Panc1 (cell line): ENCODE measurements at regions not wholly inside any gene's neighbourhood (a gene's known extent, or its start where the extent isn't known, plus 50 kb on each side); places are given as distances from the start of the nearest gene placed in this dataset.

ENCODE experiments used
- ATAC-seq: fragments of 200-7000 bp; cut with Tn5 transposase; 2 replicates; pipeline ENCODE4 v1.9.1; 2020; ENCODE audit warnings: mild to moderate bottlenecking, moderate library complexity
- BruUV-seq: library from RNA; stranded (reverse); fragments of 400-500 nt; replicated peaks from 2 replicates; lab custom pipeline; 2021; lab: Mats Ljungman, UMichigan
- CTCF ChIA-PET: fragments of 300-600 bp; sonication (Branson Sonifier 250); formaldehyde crosslinking; loops from one replicate; lab custom pipeline; 2022; ENCODE audit warnings: antibody characterized with exemption; lab: Charles Lee
- POLR2A ChIA-PET: fragments of 300-600 bp; sonication (Branson Sonifier 250); formaldehyde crosslinking; loops from one replicate; lab custom pipeline; 2022; ENCODE audit warnings: antibody characterized with exemption; lab: Charles Lee
- DNase-seq: peaks from one replicate; pipeline ENCODE4 v3.0.0-alpha.2; 2010; ENCODE audit warnings: low read depth, low spot score
- H3K27ac ChIP-seq: 2 replicates; pipeline ENCODE4 v1.5.1; 2011; ENCODE audit warnings: mild to moderate bottlenecking, low read length, inconsistent platforms
- H3K27me3 ChIP-seq: fragments of 200-500 bp; sonication (Bioruptor generic); 2 replicates; pipeline ENCODE4 v1.6.0; 2014; ENCODE audit warnings: low read length, inconsistent platforms; ENCODE audit not compliant: control insufficient read depth, insufficient read depth
- H3K36me3 ChIP-seq: fragments of 200-500 bp; sonication (Bioruptor generic); 2 replicates; pipeline ENCODE4 v1.5.1; 2014; ENCODE audit warnings: inconsistent platforms, mild to moderate bottlenecking, low read length, moderate library complexity; ENCODE audit not compliant: control insufficient read depth, insufficient read depth
- H3K4me1 ChIP-seq: 2 replicates; pipeline ENCODE4 v1.5.1; 2011; ENCODE audit warnings: inconsistent platforms, mild to moderate bottlenecking, low read length, moderate library complexity; ENCODE audit not compliant: control insufficient read depth, insufficient read depth
- H3K4me3 ChIP-seq, 2 experiments: 2 replicates each; pipeline ENCODE4 v1.5.1; 2011 to 2012; ENCODE audit warnings: low read depth in 2 of 2, low read length in 2 of 2, mild to moderate bottlenecking in 2 of 2, inconsistent platforms in 1 of 2, moderate library complexity in 1 of 2
- H3K9me3 ChIP-seq: fragments of 200-500 bp; sonication (Bioruptor generic); 2 replicates; pipeline ENCODE4 v1.5.1; 2014; ENCODE audit warnings: low read depth, mild to moderate bottlenecking, inconsistent platforms, low read length, moderate library complexity; ENCODE audit not compliant: control insufficient read depth, insufficient read depth
- CTCF ChIP-seq: fragments of 450-650 bp; IDR thresholded peaks from 2 replicates; pipeline ENCODE4 v1.5.1; 2017; ENCODE audit warnings: mild to moderate bottlenecking
- POLR2AphosphoS5 ChIP-seq: IDR thresholded peaks from 2 replicates; pipeline ENCODE4 v1.6.1; 2012; ENCODE audit warnings: mild to moderate bottlenecking, low read depth, low read length, moderate library complexity
- SIN3A ChIP-seq: IDR thresholded peaks from 2 replicates; pipeline ENCODE4 v1.6.1; 2012; ENCODE audit warnings: low read depth, mild to moderate bottlenecking, low read length, moderate library complexity, borderline replicate concordance; ENCODE audit not compliant: insufficient read depth
- TCF7L2 ChIP-seq: IDR thresholded peaks from 2 replicates; pipeline ENCODE4 v1.6.1; 2011; ENCODE audit warnings: mild to moderate bottlenecking, low read depth, low read length, inconsistent platforms
- in situ Hi-C: cut with HindIII; loops from 2 replicates; pipeline ENCODE4 v1.10.0; 2016; ENCODE audit warnings: low sequenced_read_pairs, low pct_unique_long_range_greater_than_20kb
- intact Hi-C: fragments of 100-400 bp; cut with micrococcal nuclease; formaldehyde crosslinking; loops from one replicate; pipeline ENCODE4 v1.10.0; 2022; ENCODE audit not compliant: unreplicated experiment
- TF ChIP-seq, protein P1 (sequence below), 2 experiments: IDR thresholded peaks; 2 replicates each; pipeline ENCODE4 v1.6.1; 2011 to 2012; ENCODE audit warnings: low read depth in 2 of 2, control low read depth in 1 of 2, low read length in 1 of 2, mild to moderate bottlenecking in 1 of 2, moderate library complexity in 1 of 2; ENCODE audit not compliant: insufficient read depth in 1 of 2

- TF ChIP-seq CTCF (no peak), TCF7L2 (no peak), POLR2AphosphoS5 (no peak), SIN3A (no peak)
- TF ChIP-seq, protein P1, sequence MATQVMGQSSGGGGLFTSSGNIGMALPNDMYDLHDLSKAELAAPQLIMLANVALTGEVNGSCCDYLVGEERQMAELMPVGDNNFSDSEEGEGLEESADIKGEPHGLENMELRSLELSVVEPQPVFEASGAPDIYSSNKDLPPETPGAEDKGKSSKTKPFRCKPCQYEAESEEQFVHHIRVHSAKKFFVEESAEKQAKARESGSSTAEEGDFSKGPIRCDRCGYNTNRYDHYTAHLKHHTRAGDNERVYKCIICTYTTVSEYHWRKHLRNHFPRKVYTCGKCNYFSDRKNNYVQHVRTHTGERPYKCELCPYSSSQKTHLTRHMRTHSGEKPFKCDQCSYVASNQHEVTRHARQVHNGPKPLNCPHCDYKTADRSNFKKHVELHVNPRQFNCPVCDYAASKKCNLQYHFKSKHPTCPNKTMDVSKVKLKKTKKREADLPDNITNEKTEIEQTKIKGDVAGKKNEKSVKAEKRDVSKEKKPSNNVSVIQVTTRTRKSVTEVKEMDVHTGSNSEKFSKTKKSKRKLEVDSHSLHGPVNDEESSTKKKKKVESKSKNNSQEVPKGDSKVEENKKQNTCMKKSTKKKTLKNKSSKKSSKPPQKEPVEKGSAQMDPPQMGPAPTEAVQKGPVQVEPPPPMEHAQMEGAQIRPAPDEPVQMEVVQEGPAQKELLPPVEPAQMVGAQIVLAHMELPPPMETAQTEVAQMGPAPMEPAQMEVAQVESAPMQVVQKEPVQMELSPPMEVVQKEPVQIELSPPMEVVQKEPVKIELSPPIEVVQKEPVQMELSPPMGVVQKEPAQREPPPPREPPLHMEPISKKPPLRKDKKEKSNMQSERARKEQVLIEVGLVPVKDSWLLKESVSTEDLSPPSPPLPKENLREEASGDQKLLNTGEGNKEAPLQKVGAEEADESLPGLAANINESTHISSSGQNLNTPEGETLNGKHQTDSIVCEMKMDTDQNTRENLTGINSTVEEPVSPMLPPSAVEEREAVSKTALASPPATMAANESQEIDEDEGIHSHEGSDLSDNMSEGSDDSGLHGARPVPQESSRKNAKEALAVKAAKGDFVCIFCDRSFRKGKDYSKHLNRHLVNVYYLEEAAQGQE (IDR thresholded peaks at IDR 0.05; ENCODE audit: insufficient read depth in 1 of 2, low read depth in 2 of 2, low read length in 1 of 2), result no peak
- DNase-seq (no peak), ATAC-seq (no peak)
- Histone ChIP-seq H3K27me3 (no peaks in the 10 kb centered on the region), H3K4me3 (no peak overlapping the region), H3K9me3 (no peaks in the 10 kb centered on the region), H3K36me3 (no peaks in the 10 kb centered on the region), H3K27ac (no peak overlapping the region), H3K4me1 (no peaks in the 10 kb centered on the region)
- intact Hi-C loops, result no loop called here
- in situ Hi-C loops, result no loop called here
- ChIA-PET CTCF (no interaction called here), POLR2A (no interaction called here)
- BruUV-seq, result no TSS peak
These were observed 135.1 kb downstream of the RAB38 start for GRCh38 chr11:88040148-88040496.

GRCh38 chr11:88039476-88040147, 135.6 kb downstream of the RAB38 start:
- Histone ChIP-seq H3K4me1 (no peaks in the 10 kb centered on the region), H3K9me3 (no peaks in the 10 kb centered on the region), H3K27ac (no peak overlapping the region), H3K4me3 (no peak overlapping the region), H3K27me3 (no peaks in the 10 kb centered on the region), H3K36me3 (no peaks in the 10 kb centered on the region)
- POLR2A ChIA-PET, result no interaction called here
- no TSS peak for BruUV-seq
- CTCF ChIA-PET, result no interaction called here
- in situ Hi-C loops, result no loop called here
- no peak for ATAC-seq
- intact Hi-C loops, result no loop called here
- no peak for DNase-seq
- no peak for TF ChIP-seq SIN3A

- Histone ChIP-seq H3K4me3 (no peak overlapping the region), H3K27me3 (no peaks in the 10 kb centered on the region), H3K36me3 (no peaks in the 10 kb centered on the region), H3K27ac (no peak overlapping the region), H3K4me1 (no peaks in the 10 kb centered on the region), H3K9me3 (no peaks in the 10 kb centered on the region)
- no TSS peak for BruUV-seq
- POLR2A ChIA-PET, result no interaction called here
- DNase-seq, result no peak
- TF ChIP-seq TCF7L2 (no peak), CTCF (no peak), POLR2AphosphoS5 (no peak), SIN3A (no peak)
- TF ChIP-seq, protein P1 (IDR thresholded peaks at IDR 0.05; ENCODE audit: insufficient read depth in 1 of 2, low read depth in 2 of 2, low read length in 1 of 2), result no peak
- CTCF ChIA-PET, result no interaction called here
- ATAC-seq, result no peak
- in situ Hi-C loops (no loop called here), intact Hi-C loops (no loop called here)
These were observed 137.2 kb downstream of the RAB38 start for GRCh38 chr11:88038063-88038462.
